Mammary epithelial cell (primary cell): ENCODE measurements at regions not wholly inside any gene's neighbourhood (a gene's known extent, or its start where the extent isn't known, plus 50 kb on each side); places are given as distances from the start of the nearest gene placed in this dataset.

Experiments
- EZH2 ChIP-seq: IDR thresholded peaks from 2 replicates; pipeline ENCODE4 v1.6.1; 2012; ENCODE audit warnings: low read length, inconsistent platforms, borderline replicate concordance
- TF ChIP-seq, protein P1 (sequence below), 2 donors: IDR thresholded peaks in 1 of 2; conservative IDR thresholded peaks in 1 of 2; 2 replicates each; pipeline ENCODE4 v1.5.1; 2011 to 2012; ENCODE audit warnings: inconsistent platforms in 2 of 2, low read length in 2 of 2, mild to moderate bottlenecking in 2 of 2, control low read depth in 1 of 2, low read depth in 1 of 2; ENCODE audit not compliant: insufficient read depth in 1 of 2; ENCODE audit errors: extremely low read depth in 1 of 2

GRCh38 chr9:84583866-84584265 lies 85.7 kb upstream of the NTRK2 start:
- TF ChIP-seq, protein P1, sequence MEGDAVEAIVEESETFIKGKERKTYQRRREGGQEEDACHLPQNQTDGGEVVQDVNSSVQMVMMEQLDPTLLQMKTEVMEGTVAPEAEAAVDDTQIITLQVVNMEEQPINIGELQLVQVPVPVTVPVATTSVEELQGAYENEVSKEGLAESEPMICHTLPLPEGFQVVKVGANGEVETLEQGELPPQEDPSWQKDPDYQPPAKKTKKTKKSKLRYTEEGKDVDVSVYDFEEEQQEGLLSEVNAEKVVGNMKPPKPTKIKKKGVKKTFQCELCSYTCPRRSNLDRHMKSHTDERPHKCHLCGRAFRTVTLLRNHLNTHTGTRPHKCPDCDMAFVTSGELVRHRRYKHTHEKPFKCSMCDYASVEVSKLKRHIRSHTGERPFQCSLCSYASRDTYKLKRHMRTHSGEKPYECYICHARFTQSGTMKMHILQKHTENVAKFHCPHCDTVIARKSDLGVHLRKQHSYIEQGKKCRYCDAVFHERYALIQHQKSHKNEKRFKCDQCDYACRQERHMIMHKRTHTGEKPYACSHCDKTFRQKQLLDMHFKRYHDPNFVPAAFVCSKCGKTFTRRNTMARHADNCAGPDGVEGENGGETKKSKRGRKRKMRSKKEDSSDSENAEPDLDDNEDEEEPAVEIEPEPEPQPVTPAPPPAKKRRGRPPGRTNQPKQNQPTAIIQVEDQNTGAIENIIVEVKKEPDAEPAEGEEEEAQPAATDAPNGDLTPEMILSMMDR (conservative IDR thresholded peaks at IDR 0.05 in 1 of 2, IDR thresholded peaks at IDR 0.05 in 1 of 2; ENCODE audit: extremely low read depth in 1 of 2, insufficient read depth in 1 of 2, low read depth in 1 of 2, low read length in 2 of 2) = no peak
- TF ChIP-seq EZH2 = no peak
